Stimulated activated CD8-positive, alpha-beta memory T cell treated with anti-CD3 and anti-CD28 coated beads, Interleukin-4, amount 100 ng/mL, for 4 hours (primary cell): ENCODE measurements at regions not wholly inside any gene's neighbourhood (a gene's known extent, or its start where the extent isn't known, plus 50 kb on each side); places are given as distances from the start of the nearest gene placed in this dataset.

Experiments
- DNase-seq, 2 donors: peaks; one replicate each; pipeline ENCODE4 v3.0.0-alpha.2; 2020; ENCODE audit warnings: low read depth in 2 of 2, low spot score in 1 of 2

DNA sequence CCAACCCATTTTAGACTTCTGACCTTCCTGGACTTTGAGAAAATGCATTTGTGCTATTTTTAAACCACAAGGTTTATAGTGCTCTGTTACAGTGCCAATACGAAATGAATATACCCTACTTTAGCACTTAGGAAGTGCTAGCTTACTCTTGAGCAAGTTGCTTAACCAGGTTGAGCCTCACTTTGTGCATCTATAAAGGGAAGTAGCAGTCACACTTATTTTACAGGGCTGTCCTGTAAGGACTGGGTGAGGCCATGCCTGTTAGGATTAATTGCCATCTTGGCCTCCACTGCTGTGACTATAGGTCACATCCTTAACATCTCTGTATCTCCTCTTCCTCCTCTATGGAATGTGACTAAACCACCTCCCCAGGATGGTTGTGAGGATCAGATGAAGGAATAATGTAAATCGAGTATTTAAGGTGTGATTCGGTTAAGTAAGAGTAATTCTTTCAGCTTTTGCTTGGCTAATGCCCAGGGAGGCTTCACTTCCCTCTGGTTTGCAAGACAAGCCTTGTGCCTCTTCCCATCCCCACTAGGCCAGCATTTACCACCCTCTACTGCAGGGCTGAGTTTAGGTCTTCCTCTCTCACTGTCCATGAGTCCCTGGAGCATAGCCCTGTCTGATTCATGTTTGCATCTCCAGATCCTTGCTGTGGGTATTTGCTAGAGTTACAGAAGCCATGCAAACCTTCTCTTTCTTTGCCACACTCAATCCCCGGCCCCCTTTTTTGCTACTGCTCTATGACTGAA lies 341.2 kb downstream of the ZNF521 start:
- no peak for DNase-seq
